Smooth muscle cell (in vitro differentiated cells): ENCODE measurements at regions not wholly inside any gene's neighbourhood (a gene's known extent, or its start where the extent isn't known, plus 50 kb on each side); places are given as distances from the start of the nearest gene placed in this dataset.
"Not testable (repeated sequence)": the region's sequence is repeated elsewhere in the genome, so short reads cannot be mapped to it uniquely, and the experiment has no call there.

ENCODE experiments used
- DNase-seq: peaks from one replicate; lab custom pipeline; 2025; ENCODE audit not compliant: unreplicated experiment; lab: John Stamatoyannopoulos, UW
- H2AFZ ChIP-seq: fragments of 200-600 bp; sonication (generic); 2 replicates; pipeline ENCODE4 v1.6.0; 2016; ENCODE audit warnings: antibody characterized with exemption, low read depth, mild to moderate bottlenecking
- H3F3A ChIP-seq: fragments of 200-600 bp; sonication (generic); 2 replicates; pipeline ENCODE4 v1.6.0; 2017; ENCODE audit warnings: antibody characterized with exemption, low read depth
- H3K27ac ChIP-seq: fragments of 200-600 bp; sonication (generic); 2 replicates; pipeline ENCODE4 v1.5.1; 2016; ENCODE audit warnings: low read depth, mild to moderate bottlenecking
- H3K27me3 ChIP-seq: fragments of 200-600 bp; sonication (generic); 2 replicates; pipeline ENCODE4 v1.6.1; 2016; ENCODE audit warnings: low read depth, mild to moderate bottlenecking
- H3K36me3 ChIP-seq: fragments of 200-600 bp; sonication (generic); 2 replicates; pipeline ENCODE4 v1.5.1; 2016; ENCODE audit warnings: low read depth
- H3K4me1 ChIP-seq: fragments of 200-600 bp; sonication (generic); 2 replicates; pipeline ENCODE4 v1.5.1; 2016; ENCODE audit warnings: low read depth
- H3K4me2 ChIP-seq: fragments of 200-600 bp; sonication (generic); 2 replicates; pipeline ENCODE4 v1.6.0; 2016; ENCODE audit warnings: mild to moderate bottlenecking
- H3K4me3 ChIP-seq: fragments of 200-600 bp; sonication (generic); 2 replicates; pipeline ENCODE4 v1.5.1; 2016; ENCODE audit warnings: mild to moderate bottlenecking
- H3K79me2 ChIP-seq: fragments of 200-600 bp; sonication (generic); 2 replicates; pipeline ENCODE4 v1.6.0; 2016; ENCODE audit warnings: low read depth, mild to moderate bottlenecking
- H3K9ac ChIP-seq: fragments of 200-600 bp; sonication (generic); 2 replicates; pipeline ENCODE4 v1.6.0; 2016; ENCODE audit warnings: low read depth
- H3K9me3 ChIP-seq: fragments of 200-600 bp; sonication (generic); replicated peaks from 2 replicates; pipeline ENCODE4 v1.5.1; 2016; ENCODE audit warnings: low read depth
- H4K20me1 ChIP-seq: fragments of 200-600 bp; sonication (generic); 2 replicates; pipeline ENCODE4 v1.6.0; 2016; ENCODE audit warnings: low read depth
- CTCF ChIP-seq: fragments of 200-600 bp; sonication (generic); IDR thresholded peaks from 2 replicates; pipeline ENCODE4 v1.5.1; 2017; ENCODE audit warnings: borderline replicate concordance, mild to moderate bottlenecking, antibody characterized with exemption; ENCODE audit not compliant: insufficient read depth, poor library complexity, severe bottlenecking
- WGBS: methylation state at CpG from one replicate; pipeline ENCODE4 v1.1.7; 2016; ENCODE audit warnings: low lambda C conversion rate; 5-methylcytosine and 5-hydroxymethylcytosine counted together

- H2AFZ ChIP-seq: no peak overlapping the region
- H3K9ac ChIP-seq: no peak overlapping the region
- H3K4me1 ChIP-seq: peaks cover 14% of the 10 kb centered on the region
- TF ChIP-seq CTCF: no peak
- H3K4me2 ChIP-seq: no peak overlapping the region
- no peaks in the 10 kb centered on the region for H3K36me3 ChIP-seq
- H3F3A ChIP-seq: no peaks in the 10 kb centered on the region
- H3K27me3 ChIP-seq: no peaks in the 10 kb centered on the region
- WGBS: 70% methylated on average over 6 of the region's 6 CpGs
- no peak for DNase-seq
- no peaks in the 10 kb centered on the region for H3K79me2 ChIP-seq
- H3K27ac ChIP-seq: no peak overlapping the region
- no peaks in the 10 kb centered on the region for H4K20me1 ChIP-seq
- H3K9me3 ChIP-seq: no peaks in the 10 kb centered on the region
- H3K4me3 ChIP-seq: no peak overlapping the region
Observed at GRCh38 chr9:38486056-38486615, 61.9 kb upstream of the IGFBPL1 start.

GRCh38 chr9:38484076-38484665 lies 59.9 kb upstream of the IGFBPL1 start:
- not testable (repeated sequence) for H3K36me3 ChIP-seq, H3F3A ChIP-seq, DNase-seq, H3K9me3 ChIP-seq, H3K27ac ChIP-seq, H3K9ac ChIP-seq, H3K79me2 ChIP-seq, H2AFZ ChIP-seq, H4K20me1 ChIP-seq, H3K27me3 ChIP-seq, H3K4me3 ChIP-seq
- WGBS: 41% methylated on average over 2 of the region's 2 CpGs
- Histone ChIP-seq H3K4me2 (peak overlapping the region; percentile 31), H3K4me1 (peaks cover 14% of the 10 kb centered on the region)

GRCh38 chr9:38482918-38483592 lies 58.8 kb upstream of the IGFBPL1 start:
- H2AFZ ChIP-seq: no peak overlapping the region
- no peaks in the 10 kb centered on the region for H3F3A ChIP-seq
- no peaks in the 10 kb centered on the region for H3K9me3 ChIP-seq
- peak overlapping the region; percentile 4 for H3K4me2 ChIP-seq
- H3K36me3 ChIP-seq: no peaks in the 10 kb centered on the region
- TF ChIP-seq CTCF: no peak
- WGBS: 44% methylated on average over 10 of the region's 10 CpGs
- no peaks in the 10 kb centered on the region for H3K27me3 ChIP-seq
- DNase-seq: no peak
- no peaks in the 10 kb centered on the region for H4K20me1 ChIP-seq
- no peak overlapping the region for H3K9ac ChIP-seq
- no peak overlapping the region for H3K27ac ChIP-seq
- no peak overlapping the region for H3K4me3 ChIP-seq
- H3K79me2 ChIP-seq: no peaks in the 10 kb centered on the region
- peaks cover 14% of the 10 kb centered on the region for H3K4me1 ChIP-seq

- peaks cover 3% of the 10 kb centered on the region for H3K9me3 ChIP-seq
- 98% methylated on average over 22 of the region's 22 CpGs for WGBS
- H3K79me2 ChIP-seq: no peaks in the 10 kb centered on the region
- no peak overlapping the region for H3K27ac ChIP-seq
- no peaks in the 10 kb centered on the region for H4K20me1 ChIP-seq
- H3K27me3 ChIP-seq: no peaks in the 10 kb centered on the region
- no peaks in the 10 kb centered on the region for H3F3A ChIP-seq
- DNase-seq: no peak
- TF ChIP-seq CTCF: no peak
- H3K4me2 ChIP-seq: no peak overlapping the region
- H3K9ac ChIP-seq: no peak overlapping the region
- no peak overlapping the region for H3K4me3 ChIP-seq
- no peaks in the 10 kb centered on the region for H3K4me1 ChIP-seq
- H3K36me3 ChIP-seq: no peaks in the 10 kb centered on the region
- no peak overlapping the region for H2AFZ ChIP-seq
Observed at GRCh38 chr9:38478211-38478610, 54.0 kb upstream of the IGFBPL1 start.

GRCh38 chr9:38474476-38474875 lies 50.2 kb upstream of the IGFBPL1 start:
- not testable (repeated sequence) for H3K27ac ChIP-seq, H3K79me2 ChIP-seq, H3K27me3 ChIP-seq, H3K4me3 ChIP-seq, H3F3A ChIP-seq, H3K9ac ChIP-seq, H2AFZ ChIP-seq, H4K20me1 ChIP-seq, H3K36me3 ChIP-seq, H3K4me1 ChIP-seq, DNase-seq, H3K4me2 ChIP-seq, H3K9me3 ChIP-seq
- WGBS: 85% methylated on average over 4 of the region's 4 CpGs
